SK-N-SH (cell line): ENCODE measurements at regions not wholly inside any gene's neighbourhood (a gene's known extent, or its start where the extent isn't known, plus 50 kb on each side); places are given as distances from the start of the nearest gene placed in this dataset.

Experiments
- RAD21 ChIP-seq: IDR thresholded peaks from 2 replicates; pipeline ENCODE4 v1.6.1; 2012; ENCODE audit warnings: mild to moderate bottlenecking, low read length
- SIN3A ChIP-seq: IDR thresholded peaks from 2 replicates; pipeline ENCODE4 v1.6.1; 2012; ENCODE audit warnings: low read depth, mild to moderate bottlenecking, low read length, moderate library complexity, borderline replicate concordance
- TEAD4 ChIP-seq: IDR thresholded peaks from 2 replicates; pipeline ENCODE4 v1.4.0; 2012; ENCODE audit warnings: mild to moderate bottlenecking, borderline replicate concordance; ENCODE audit not compliant: insufficient read depth
- TF ChIP-seq, protein P1 (sequence below): IDR thresholded peaks from 2 replicates; pipeline ENCODE4 v1.4.0; 2012; ENCODE audit warnings: low read depth
- TF ChIP-seq, protein P2 (sequence below): fragments of 200-600 bp; sonication (generic); IDR thresholded peaks from 2 replicates; pipeline ENCODE4 v1.6.1; 2017; ENCODE audit warnings: antibody characterized with exemption, mild to moderate bottlenecking, moderate library complexity

DNA sequence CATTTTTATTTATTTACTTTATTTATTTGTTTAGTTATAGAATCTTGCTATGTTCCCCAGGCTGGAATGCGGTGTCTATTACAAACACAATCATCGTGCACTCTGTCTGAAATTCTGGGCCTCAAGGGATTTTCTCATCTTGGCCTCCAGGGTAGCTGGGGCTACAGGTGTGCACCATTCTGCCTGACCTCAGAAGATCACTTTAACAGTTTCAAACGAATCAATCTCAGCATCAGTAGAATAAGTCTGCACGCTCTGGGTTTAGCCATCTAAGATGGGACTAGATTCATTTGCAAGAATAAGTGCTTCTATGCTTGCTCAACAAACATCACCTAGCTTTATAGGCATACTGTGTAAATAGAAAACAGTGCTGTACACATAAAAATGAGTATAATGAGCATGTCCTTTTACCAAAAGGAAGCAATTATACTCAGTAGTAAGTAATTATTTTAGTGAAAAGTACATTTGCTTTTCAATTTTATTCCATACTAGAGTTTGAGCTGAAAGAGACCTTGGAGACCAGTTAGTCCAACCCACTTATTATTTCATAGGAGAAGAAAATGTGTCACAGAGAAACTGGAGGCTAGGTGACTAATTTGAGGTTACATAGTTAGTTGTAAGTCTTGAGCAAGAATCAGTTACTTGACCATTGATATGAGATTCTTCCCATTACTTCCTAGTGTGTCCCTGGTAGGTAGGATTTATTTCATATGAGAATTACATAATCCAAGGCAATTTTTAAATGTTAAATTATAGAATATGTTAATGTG, 456.5 kb upstream of the LMO3 start:
- TF ChIP-seq RAD21 (no peak), SIN3A (no peak), TEAD4 (no peak)
- TF ChIP-seq, protein P1, sequence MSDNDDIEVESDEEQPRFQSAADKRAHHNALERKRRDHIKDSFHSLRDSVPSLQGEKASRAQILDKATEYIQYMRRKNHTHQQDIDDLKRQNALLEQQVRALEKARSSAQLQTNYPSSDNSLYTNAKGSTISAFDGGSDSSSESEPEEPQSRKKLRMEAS, result no peak
- TF ChIP-seq, protein P2, sequence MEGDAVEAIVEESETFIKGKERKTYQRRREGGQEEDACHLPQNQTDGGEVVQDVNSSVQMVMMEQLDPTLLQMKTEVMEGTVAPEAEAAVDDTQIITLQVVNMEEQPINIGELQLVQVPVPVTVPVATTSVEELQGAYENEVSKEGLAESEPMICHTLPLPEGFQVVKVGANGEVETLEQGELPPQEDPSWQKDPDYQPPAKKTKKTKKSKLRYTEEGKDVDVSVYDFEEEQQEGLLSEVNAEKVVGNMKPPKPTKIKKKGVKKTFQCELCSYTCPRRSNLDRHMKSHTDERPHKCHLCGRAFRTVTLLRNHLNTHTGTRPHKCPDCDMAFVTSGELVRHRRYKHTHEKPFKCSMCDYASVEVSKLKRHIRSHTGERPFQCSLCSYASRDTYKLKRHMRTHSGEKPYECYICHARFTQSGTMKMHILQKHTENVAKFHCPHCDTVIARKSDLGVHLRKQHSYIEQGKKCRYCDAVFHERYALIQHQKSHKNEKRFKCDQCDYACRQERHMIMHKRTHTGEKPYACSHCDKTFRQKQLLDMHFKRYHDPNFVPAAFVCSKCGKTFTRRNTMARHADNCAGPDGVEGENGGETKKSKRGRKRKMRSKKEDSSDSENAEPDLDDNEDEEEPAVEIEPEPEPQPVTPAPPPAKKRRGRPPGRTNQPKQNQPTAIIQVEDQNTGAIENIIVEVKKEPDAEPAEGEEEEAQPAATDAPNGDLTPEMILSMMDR, result no peak
